NCI-H2081 treated with DMSO at 0.1 percent for 48 hours (cell line): ENCODE measurements at regions not wholly inside any gene's neighbourhood (a gene's known extent, or its start where the extent isn't known, plus 50 kb on each side); places are given as distances from the start of the nearest gene placed in this dataset.

ENCODE experiments used
- DNase-seq: peaks from one replicate; lab custom pipeline; 2025; lab: John Stamatoyannopoulos, UW

GRCh38 chr4:161132715-161133425, 1030.9 kb downstream of the FSTL5 start:
- DNase-seq = no peak

DNA sequence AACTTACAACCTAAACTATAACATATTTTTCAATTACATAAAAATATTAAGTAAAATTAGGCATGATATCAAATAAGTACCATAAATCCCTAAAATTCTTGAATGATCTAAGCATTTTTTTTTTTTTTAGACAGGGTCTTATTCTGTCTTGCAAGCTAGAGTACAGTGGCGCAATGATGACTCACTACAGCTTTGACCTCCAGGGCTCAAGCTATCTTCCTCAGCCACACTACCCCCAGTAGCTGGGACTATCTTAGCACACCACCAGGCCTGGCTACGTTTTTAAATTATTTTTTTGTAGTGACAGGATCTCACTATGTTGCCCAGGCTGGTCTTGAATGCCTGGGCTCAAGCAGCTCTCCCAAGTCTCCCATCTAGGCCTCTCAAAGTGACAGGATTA, 1042.3 kb downstream of the FSTL5 start:
- no peak for DNase-seq

DNA sequence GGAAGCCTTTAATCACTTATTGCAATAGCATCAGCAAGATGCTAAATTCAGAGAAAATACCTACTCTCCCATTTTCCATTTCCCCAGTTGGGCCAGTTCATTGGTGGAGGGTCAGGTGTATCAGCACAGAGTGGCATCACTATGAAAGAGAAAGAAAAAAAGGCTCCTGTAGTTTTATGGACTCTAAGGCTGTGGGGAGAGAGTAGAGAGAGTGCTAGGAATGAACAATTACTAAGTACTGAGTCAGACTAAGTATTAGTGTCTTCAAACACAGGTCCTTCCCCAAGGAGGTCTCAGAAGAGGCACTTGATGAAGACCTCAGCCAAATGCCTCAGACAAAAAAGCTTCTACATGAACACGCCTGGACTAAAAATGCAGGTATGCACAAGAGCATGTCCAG, 1061.9 kb downstream of the FSTL5 start:
- no peak for DNase-seq

DNA sequence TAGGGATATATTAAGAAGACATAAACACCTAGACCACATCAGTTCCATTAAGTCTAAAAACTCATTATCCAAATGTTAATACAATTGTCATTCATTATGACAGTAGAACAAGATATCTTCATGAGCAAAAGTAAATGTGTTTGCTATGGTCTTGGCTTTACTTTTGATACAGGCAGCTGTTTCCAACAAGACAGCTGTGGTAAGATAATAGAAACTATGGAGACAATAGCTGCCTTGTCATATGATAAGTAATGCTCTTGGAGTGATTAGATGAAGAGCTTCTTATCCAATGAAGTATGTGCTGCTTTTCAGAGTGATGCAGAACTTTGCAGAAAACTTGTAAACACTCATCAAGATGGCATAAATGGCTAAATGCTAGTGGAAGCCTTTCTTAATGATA, 1066.0 kb downstream of the FSTL5 start:
- no peak for DNase-seq

- no peak for DNase-seq
Observed at GRCh38 chr4:161061046-161061445, 1102.8 kb downstream of the FSTL5 start.
